Uterus (tissue), 3 donors: ENCODE measurements at regions not wholly inside any gene's neighbourhood (a gene's known extent, or its start where the extent isn't known, plus 50 kb on each side); places are given as distances from the start of the nearest gene placed in this dataset.

Experiments
- DNase-seq, 2 donors: peaks; one replicate each; pipeline ENCODE4 v3.0.0-alpha.2; 2019 to 2020
- H3K27ac ChIP-seq, 2 donors: fragments of 200-600 bp; sonication (generic); 1 replicate in 1 of 2; 2 replicates in 1 of 2; pipeline ENCODE4 v1.5.1; 2016 to 2018
- H3K27me3 ChIP-seq, 2 donors: fragments of 200-600 bp; sonication (generic); one replicate each; pipeline ENCODE4 v1.5.1; 2018 to 2019; ENCODE audit warnings: control low read depth in 1 of 2
- H3K36me3 ChIP-seq, 2 donors: fragments of 200-600 bp; sonication (generic); one replicate each; pipeline ENCODE4 v1.5.1; 2019; ENCODE audit warnings: control low read depth in 1 of 2
- H3K4me1 ChIP-seq, 2 donors: fragments of 200-600 bp; sonication (generic); one replicate each; pipeline ENCODE4 v1.5.1; 2018 to 2019; ENCODE audit warnings: control low read depth in 1 of 2
- H3K4me3 ChIP-seq, 2 donors: fragments of 200-600 bp; sonication (generic); 1 replicate in 1 of 2; 2 replicates in 1 of 2; pipeline ENCODE4 v1.5.1; 2018 to 2019; ENCODE audit warnings: mild to moderate bottlenecking in 1 of 2
- H3K9me3 ChIP-seq, 2 donors: fragments of 200-600 bp; sonication (generic); one replicate each; pipeline ENCODE4 v1.5.1; 2019; ENCODE audit warnings: control low read depth in 1 of 2
- POLR2A ChIP-seq, 2 donors: fragments of 450-650 bp; IDR thresholded peaks; one replicate each; pipeline ENCODE4 v1.6.1; 2016; ENCODE audit warnings: antibody characterized with exemption in 2 of 2, mild to moderate bottlenecking in 1 of 2, moderate library complexity in 1 of 2
- intact Hi-C: fragments of 100-400 bp; cut with DNase I; formaldehyde crosslinking; loops from one replicate; pipeline ENCODE4 v1.15.1; 2023; ENCODE audit warnings: low total_unique reads
- TF ChIP-seq, protein P1 (sequence below), 4 experiments: fragments of 200-600 bp in 2 of 4; fragments of 450-650 bp in 2 of 4; sonication (generic) in 2 of 4; IDR thresholded peaks; one replicate each; pipeline ENCODE4 v1.5.1; 2016 to 2019; ENCODE audit warnings: antibody characterized with exemption in 4 of 4, mild to moderate bottlenecking in 2 of 4, moderate library complexity in 1 of 4
- donor health status: DM: yes; HTN: yes; CAD: no.

DNA sequence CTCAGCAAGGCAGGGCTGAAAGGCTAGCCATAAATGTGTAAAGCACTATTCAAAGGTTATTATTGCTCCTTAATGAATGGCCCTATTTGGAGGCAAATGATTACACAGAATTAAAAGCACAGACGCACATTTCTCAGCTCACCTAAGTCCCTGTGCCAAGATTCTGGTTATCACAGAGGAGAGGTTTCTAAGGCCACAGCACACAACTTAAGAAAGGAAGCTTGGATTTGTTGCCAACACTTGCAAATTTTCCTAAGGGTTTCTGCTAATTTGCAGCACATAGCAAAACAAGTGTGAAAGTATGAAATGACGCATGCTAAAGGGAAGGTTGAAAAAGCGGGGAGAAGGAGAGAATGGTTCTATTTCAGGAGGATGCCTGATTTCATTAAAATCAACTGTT lies 834.1 kb upstream of the C9orf72 start:
- intact Hi-C loops = no loop called here
- TF ChIP-seq POLR2A (IDR thresholded peaks at IDR 0.05) = no peak
- TF ChIP-seq, protein P1, sequence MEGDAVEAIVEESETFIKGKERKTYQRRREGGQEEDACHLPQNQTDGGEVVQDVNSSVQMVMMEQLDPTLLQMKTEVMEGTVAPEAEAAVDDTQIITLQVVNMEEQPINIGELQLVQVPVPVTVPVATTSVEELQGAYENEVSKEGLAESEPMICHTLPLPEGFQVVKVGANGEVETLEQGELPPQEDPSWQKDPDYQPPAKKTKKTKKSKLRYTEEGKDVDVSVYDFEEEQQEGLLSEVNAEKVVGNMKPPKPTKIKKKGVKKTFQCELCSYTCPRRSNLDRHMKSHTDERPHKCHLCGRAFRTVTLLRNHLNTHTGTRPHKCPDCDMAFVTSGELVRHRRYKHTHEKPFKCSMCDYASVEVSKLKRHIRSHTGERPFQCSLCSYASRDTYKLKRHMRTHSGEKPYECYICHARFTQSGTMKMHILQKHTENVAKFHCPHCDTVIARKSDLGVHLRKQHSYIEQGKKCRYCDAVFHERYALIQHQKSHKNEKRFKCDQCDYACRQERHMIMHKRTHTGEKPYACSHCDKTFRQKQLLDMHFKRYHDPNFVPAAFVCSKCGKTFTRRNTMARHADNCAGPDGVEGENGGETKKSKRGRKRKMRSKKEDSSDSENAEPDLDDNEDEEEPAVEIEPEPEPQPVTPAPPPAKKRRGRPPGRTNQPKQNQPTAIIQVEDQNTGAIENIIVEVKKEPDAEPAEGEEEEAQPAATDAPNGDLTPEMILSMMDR (IDR thresholded peaks at IDR 0.05) = no peak
- no peaks in the 10 kb centered on the region for H3K9me3 ChIP-seq
- no peaks in the 10 kb centered on the region for H3K4me1 ChIP-seq
- DNase-seq = no peak
- H3K27ac ChIP-seq = no peak overlapping the region
- no peaks in the 10 kb centered on the region for H3K36me3 ChIP-seq
- no peaks in the 10 kb centered on the region for H3K27me3 ChIP-seq
- H3K4me3 ChIP-seq = no peak overlapping the region

DNA sequence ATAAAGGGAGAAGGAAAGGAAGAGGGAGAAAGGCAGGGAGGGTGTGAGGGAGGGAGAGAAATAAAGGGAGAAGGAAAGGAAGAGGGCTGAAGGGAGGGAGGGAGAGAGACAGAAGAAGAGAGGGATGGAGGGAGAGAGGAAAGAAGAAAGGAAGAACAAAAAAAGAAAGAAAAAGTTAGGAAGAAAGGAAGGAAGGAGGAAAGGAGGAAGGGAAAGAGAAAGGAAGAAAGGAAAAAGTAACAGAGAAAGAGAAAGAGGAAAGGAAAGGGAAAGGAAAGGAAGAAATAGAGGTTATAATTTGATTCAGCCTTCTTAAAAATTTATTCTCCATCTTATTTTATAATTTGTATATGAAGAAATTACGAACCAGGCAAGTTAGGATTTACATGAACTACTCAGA lies 836.6 kb upstream of the C9orf72 start:
- Histone ChIP-seq H3K4me1 (no peaks in the 10 kb centered on the region), H3K27me3 (no peaks in the 10 kb centered on the region), H3K36me3 (no peaks in the 10 kb centered on the region), H3K4me3 (no peak overlapping the region), H3K9me3 (no peaks in the 10 kb centered on the region), H3K27ac (no peak overlapping the region)
- TF ChIP-seq, protein P1 (IDR thresholded peaks at IDR 0.05) = no peak
- TF ChIP-seq POLR2A (IDR thresholded peaks at IDR 0.05) = no peak
- intact Hi-C loops = no loop called here
- no peak for DNase-seq

DNA sequence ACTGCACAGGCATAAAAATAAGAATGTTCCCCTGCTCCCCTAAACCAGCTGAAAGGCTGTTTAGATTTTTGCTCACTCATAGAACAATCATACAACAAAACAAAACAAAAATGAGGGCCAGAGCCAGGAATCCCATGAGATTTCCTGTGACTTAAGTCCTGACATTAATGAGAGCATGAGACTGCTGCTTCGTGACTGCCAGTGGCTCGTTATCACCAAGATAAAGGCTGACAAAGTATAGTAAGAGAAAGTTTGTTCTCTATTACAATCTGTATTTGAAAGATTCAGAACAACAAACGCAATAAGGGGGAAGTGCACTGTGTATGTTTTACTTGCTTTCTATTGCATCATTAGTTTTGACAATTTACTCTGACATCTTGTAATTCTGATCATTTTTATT lies 837.1 kb upstream of the C9orf72 start:
- intact Hi-C loops = no loop called here
- Histone ChIP-seq H3K27ac (no peak overlapping the region), H3K4me1 (no peaks in the 10 kb centered on the region), H3K27me3 (no peaks in the 10 kb centered on the region), H3K36me3 (no peaks in the 10 kb centered on the region), H3K4me3 (no peak overlapping the region), H3K9me3 (no peaks in the 10 kb centered on the region)
- no peak for DNase-seq
- TF ChIP-seq, protein P1 (IDR thresholded peaks at IDR 0.05) = no peak
- no peak for TF ChIP-seq POLR2A (IDR thresholded peaks at IDR 0.05)

DNA sequence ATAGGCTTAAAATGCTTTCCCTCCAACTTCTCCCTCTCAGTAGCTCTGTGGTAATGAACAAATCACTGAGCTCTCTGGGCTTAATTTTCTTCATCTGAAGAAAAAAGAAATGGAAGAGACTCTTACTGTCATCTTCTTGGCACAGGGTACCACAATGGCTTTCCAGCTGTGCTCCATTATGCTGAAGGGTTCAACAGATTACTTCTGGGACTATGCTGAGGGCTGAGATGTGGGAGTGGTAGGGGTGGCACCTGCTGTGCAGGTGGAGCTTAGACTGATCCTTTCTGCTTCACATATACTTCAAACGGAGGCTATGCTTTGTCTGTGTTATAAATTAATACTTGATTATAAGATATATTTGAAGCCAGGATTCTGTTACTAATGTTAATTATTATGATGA lies 840.2 kb upstream of the C9orf72 start:
- no peak for TF ChIP-seq POLR2A (IDR thresholded peaks at IDR 0.05)
- TF ChIP-seq, protein P1 (IDR thresholded peaks at IDR 0.05) = no peak
- intact Hi-C loops = no loop called here
- Histone ChIP-seq H3K36me3 (no peaks in the 10 kb centered on the region), H3K27ac (no peak overlapping the region), H3K4me3 (no peak overlapping the region), H3K27me3 (no peaks in the 10 kb centered on the region), H3K9me3 (no peaks in the 10 kb centered on the region), H3K4me1 (no peaks in the 10 kb centered on the region)
- no peak for DNase-seq

DNA sequence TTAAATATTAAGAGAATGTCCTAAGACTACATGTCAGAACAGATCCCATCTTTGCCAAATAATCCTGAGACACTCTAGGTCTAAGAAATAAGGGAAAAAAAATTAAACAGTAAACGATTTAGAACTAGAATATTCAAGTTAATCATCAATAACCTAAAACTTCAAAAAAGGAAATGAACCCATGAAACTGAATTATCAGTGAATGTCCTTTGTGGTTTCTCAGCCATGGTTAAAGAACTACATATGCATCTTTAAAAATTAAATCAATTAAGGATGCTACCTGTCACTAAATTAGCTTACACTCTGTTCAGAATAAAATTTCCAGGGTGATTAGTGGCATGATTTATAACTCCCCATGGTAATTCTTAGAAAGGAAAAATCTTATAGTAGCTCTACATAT lies 850.0 kb upstream of the C9orf72 start:
- Histone ChIP-seq H3K9me3 (no peaks in the 10 kb centered on the region), H3K27me3 (no peaks in the 10 kb centered on the region), H3K4me3 (no peak overlapping the region), H3K27ac (no peak overlapping the region), H3K4me1 (no peaks in the 10 kb centered on the region), H3K36me3 (no peaks in the 10 kb centered on the region)
- TF ChIP-seq, protein P1 (IDR thresholded peaks at IDR 0.05) = no peak
- TF ChIP-seq POLR2A (IDR thresholded peaks at IDR 0.05) = no peak
- no peak for DNase-seq
- intact Hi-C loops = no loop called here
